IMR-90 (cell line): ENCODE measurements at regions not wholly inside any gene's neighbourhood (a gene's known extent, or its start where the extent isn't known, plus 50 kb on each side); places are given as distances from the start of the nearest gene placed in this dataset.

Experiments
- ATAC-seq: fragments of 200-7000 bp; cut with Tn5 transposase; 2 replicates; pipeline ENCODE4 v1.9.1; 2020; ENCODE audit warnings: low read depth, mild to moderate bottlenecking, moderate library complexity
- BruUV-seq: library from RNA; stranded (reverse); fragments of 400-500 nt; replicated peaks from 2 replicates; lab custom pipeline; 2021; lab: Mats Ljungman, UMichigan
- CTCF ChIA-PET: fragments of 300-600 bp; formaldehyde crosslinking; extraction: SDS; loops from one replicate; lab custom pipeline; 2021; ENCODE audit warnings: antibody characterized with exemption; lab: Yijun Ruan, JAX
- POLR2A ChIA-PET: fragments of 300-600 bp; sonication (Branson Sonifier 250); formaldehyde crosslinking; loops from one replicate; lab custom pipeline; 2022; ENCODE audit warnings: antibody characterized with exemption; ENCODE audit not compliant: unreplicated experiment; lab: Charles Lee
- DNase-seq: peaks from one replicate; pipeline ENCODE4 v3.0.0; 2013
- H2AFZ ChIP-seq: replicated peaks from 2 replicates; pipeline ENCODE3; 2013; ENCODE audit warnings: low read length, mild to moderate bottlenecking; ENCODE audit not compliant: poor library complexity
- H2AK5ac ChIP-seq: 2 replicates; pipeline ENCODE4 v1.6.1; 2013; ENCODE audit warnings: low read depth, low read length, inconsistent platforms
- H2AK9ac ChIP-seq: replicated peaks from 2 replicates; pipeline ENCODE3; 2013; ENCODE audit warnings: mild to moderate bottlenecking, low read depth, low read length, moderate library complexity; ENCODE audit not compliant: poor library complexity
- H2BK120ac ChIP-seq: 2 replicates; pipeline ENCODE4 v1.6.1; 2013; ENCODE audit warnings: low read depth, low read length, inconsistent platforms
- H2BK15ac ChIP-seq: 3 replicates; pipeline ENCODE4 v1.6.1; 2013; ENCODE audit warnings: low read depth, low read length, inconsistent platforms
- H2BK20ac ChIP-seq: 2 replicates; pipeline ENCODE4 v1.6.1; 2013; ENCODE audit warnings: low read depth, mild to moderate bottlenecking, inconsistent platforms, low read length, moderate library complexity
- H2BK5ac ChIP-seq: 2 replicates; pipeline ENCODE4 v1.6.1; 2013; ENCODE audit warnings: mild to moderate bottlenecking, low read depth, low read length, inconsistent platforms; ENCODE audit not compliant: poor library complexity, severe bottlenecking
- H3K14ac ChIP-seq: replicated peaks from 2 replicates; pipeline ENCODE4 v1.6.1; 2013; ENCODE audit warnings: low read depth, low read length, inconsistent platforms
- H3K18ac ChIP-seq: 2 replicates; pipeline ENCODE4 v1.6.1; 2013; ENCODE audit warnings: low read depth, low read length, control low read depth
- H3K23ac ChIP-seq: 2 replicates; pipeline ENCODE4 v1.6.1; 2013; ENCODE audit warnings: low read depth, low read length, inconsistent platforms
- H3K27ac ChIP-seq: 2 replicates; pipeline ENCODE4 v1.5.1; 2013; ENCODE audit warnings: mild to moderate bottlenecking, control low read depth, low read length; ENCODE audit not compliant: insufficient read depth
- H3K27me3 ChIP-seq: 2 replicates; pipeline ENCODE4 v1.6.1; 2013; ENCODE audit warnings: low read length; ENCODE audit not compliant: control insufficient read depth, insufficient read depth
- H3K36me3 ChIP-seq: 2 replicates; pipeline ENCODE4 v1.6.1; 2013; ENCODE audit warnings: low read length, mixed read lengths; ENCODE audit not compliant: control insufficient read depth, insufficient read depth
- H3K4ac ChIP-seq: 2 replicates; pipeline ENCODE4 v1.6.1; 2013; ENCODE audit warnings: low read depth, low read length, inconsistent platforms
- H3K4me1 ChIP-seq: 2 replicates; pipeline ENCODE4 v1.6.1; 2013; ENCODE audit warnings: low read length, mixed read lengths; ENCODE audit not compliant: control insufficient read depth, insufficient read depth
- H3K4me2 ChIP-seq: 2 replicates; pipeline ENCODE4 v1.6.1; 2013; ENCODE audit warnings: low read depth, mild to moderate bottlenecking, control low read depth, low read length, moderate library complexity
- H3K4me3 ChIP-seq: 2 replicates; pipeline ENCODE4 v1.5.1; 2013; ENCODE audit warnings: low read depth, mild to moderate bottlenecking, control low read depth, low read length, moderate library complexity; ENCODE audit not compliant: insufficient read depth
- H3K56ac ChIP-seq: 2 replicates; pipeline ENCODE4 v1.6.1; 2013; ENCODE audit warnings: low read length, inconsistent platforms; ENCODE audit not compliant: insufficient read depth; ENCODE audit errors: extremely low read depth
- H3K79me1 ChIP-seq, 2 experiments: 2 replicates each; pipeline ENCODE4 v1.6.1; 2013; ENCODE audit warnings: low read length in 2 of 2, inconsistent platforms in 1 of 2, low read depth in 1 of 2
- H3K9ac ChIP-seq: 2 replicates; pipeline ENCODE4 v1.6.1; 2013; ENCODE audit warnings: low read depth, low read length, control low read depth
- H3K9me1 ChIP-seq: 2 replicates; pipeline ENCODE4 v1.6.1; 2013; ENCODE audit warnings: low read length, inconsistent platforms; ENCODE audit not compliant: insufficient read depth
- H3K9me3 ChIP-seq: 2 replicates; pipeline ENCODE4 v1.6.1; 2013; ENCODE audit warnings: low read length; ENCODE audit not compliant: control insufficient read depth, insufficient read depth
- H4K20me1 ChIP-seq: 2 replicates; pipeline ENCODE4 v1.6.1; 2013; ENCODE audit warnings: low read length, inconsistent platforms; ENCODE audit not compliant: insufficient read depth
- H4K5ac ChIP-seq: 2 replicates; pipeline ENCODE4 v1.6.1; 2013; ENCODE audit warnings: mild to moderate bottlenecking, low read depth, low read length, control low read depth
- H4K8ac ChIP-seq, 2 experiments: 2 replicates each; pipeline ENCODE4 v1.6.1; 2013; ENCODE audit warnings: low read depth in 2 of 2, low read length in 2 of 2, control low read depth in 1 of 2, inconsistent platforms in 1 of 2
- H4K91ac ChIP-seq: 2 replicates; pipeline ENCODE4 v1.6.1; 2013; ENCODE audit warnings: low read depth, low read length, inconsistent platforms; ENCODE audit not compliant: insufficient read depth
- BHLHE40 ChIP-seq: fragments of 150-350 bp; IDR thresholded peaks from 2 replicates; pipeline ENCODE4 v1.6.1; 2016; ENCODE audit warnings: mild to moderate bottlenecking, low read depth, low read length
- CEBPB ChIP-seq: IDR thresholded peaks from 2 replicates; pipeline ENCODE4 v1.6.1; 2012; ENCODE audit warnings: low read depth, low read length, improper control_type of control experiment
- CHD1 ChIP-seq: IDR thresholded peaks from 2 replicates; pipeline ENCODE4 v1.6.1; 2012; ENCODE audit warnings: low read depth, low read length, improper control_type of control experiment
- CTCF ChIP-seq: conservative IDR thresholded peaks from 2 replicates; pipeline ENCODE4 v1.5.1; 2012; ENCODE audit warnings: mild to moderate bottlenecking, low read depth, low read length, improper control_type of control experiment
- ELK1 ChIP-seq: fragments of 150-350 bp; IDR thresholded peaks from 2 replicates; pipeline ENCODE4 v1.6.1; 2016; ENCODE audit warnings: low read depth, mild to moderate bottlenecking, low read length, moderate library complexity, borderline replicate concordance
- FOS ChIP-seq: fragments of 150-350 bp; IDR thresholded peaks from 2 replicates; pipeline ENCODE4 v1.6.1; 2016; ENCODE audit warnings: low read depth, low read length
- MAFK ChIP-seq: IDR thresholded peaks from 2 replicates; pipeline ENCODE4 v1.6.1; 2012; ENCODE audit warnings: low read depth, low read length, improper control_type of control experiment
- MAZ ChIP-seq: IDR thresholded peaks from 2 replicates; pipeline ENCODE4 v1.6.1; 2012; ENCODE audit warnings: low read depth, mild to moderate bottlenecking, low read length, improper control_type of control experiment, moderate library complexity, borderline replicate concordance
- MXI1 ChIP-seq: IDR thresholded peaks from 2 replicates; pipeline ENCODE4 v1.6.1; 2012; ENCODE audit warnings: low read depth, mild to moderate bottlenecking, low read length, moderate library complexity, borderline replicate concordance
- NFE2L2 ChIP-seq: fragments of 150-350 bp; IDR thresholded peaks from 2 replicates; pipeline ENCODE4 v1.6.1; 2016; ENCODE audit warnings: low read depth, mild to moderate bottlenecking, low read length
- POLR2A ChIP-seq: IDR thresholded peaks from 2 replicates; pipeline ENCODE4 v1.6.1; 2012; ENCODE audit warnings: mild to moderate bottlenecking, low read depth, low read length
- RAD21 ChIP-seq: IDR thresholded peaks from 2 replicates; pipeline ENCODE4 v1.6.1; 2012; ENCODE audit warnings: low read length, improper control_type of control experiment
- RCOR1 ChIP-seq: IDR thresholded peaks from 2 replicates; pipeline ENCODE4 v1.6.1; 2012; ENCODE audit warnings: mild to moderate bottlenecking, low read length, improper control_type of control experiment; ENCODE audit not compliant: insufficient replicate concordance
- RFX5 ChIP-seq: IDR thresholded peaks from 2 replicates; pipeline ENCODE4 v1.8.0; 2012; ENCODE audit warnings: low read depth, mild to moderate bottlenecking, low read length, moderate library complexity
- SMC3 ChIP-seq: fragments of 150-350 bp; IDR thresholded peaks from 2 replicates; pipeline ENCODE4 v1.6.1; 2016; ENCODE audit warnings: low read depth, mild to moderate bottlenecking, antibody characterized with exemption, low read length, moderate library complexity
- WGBS, 2 experiments: methylation state at CpG; one replicate each; pipeline versions ENCODE4 v1.1.5 to v1.1.7; 2013; ENCODE audit warnings: missing lambda C conversion rate in 2 of 2; ENCODE audit not compliant: insufficient read length in 1 of 2; ENCODE audit errors: extremely low coverage in 2 of 2; 5-methylcytosine and 5-hydroxymethylcytosine counted together
- dilution Hi-C: fragments of 300-500 bp; cut with HindIII; formaldehyde crosslinking; loops from one replicate; pipeline ENCODE4 v1.14.3; 2018; ENCODE audit warnings: low sequenced_read_pairs; ENCODE audit not compliant: unreplicated experiment
- in situ Hi-C: fragments of 300-500 bp; cut with MboI; formaldehyde crosslinking; loops from 3 replicates; pipeline ENCODE4 v1.14.3; 2019; ENCODE audit warnings: low sequenced_read_pairs, inconsistent platforms, mixed read lengths
- intact Hi-C: fragments of 100-400 bp; cut with micrococcal nuclease; formaldehyde crosslinking; loops from 2 replicates; pipeline ENCODE4 v1.10.0; 2022
- TF ChIP-seq, protein P1 (sequence below): fragments of 150-350 bp; IDR thresholded peaks from 2 replicates; pipeline ENCODE4 v1.6.1; 2017; ENCODE audit warnings: mild to moderate bottlenecking, antibody characterized with exemption, low read length, low read depth

DNA sequence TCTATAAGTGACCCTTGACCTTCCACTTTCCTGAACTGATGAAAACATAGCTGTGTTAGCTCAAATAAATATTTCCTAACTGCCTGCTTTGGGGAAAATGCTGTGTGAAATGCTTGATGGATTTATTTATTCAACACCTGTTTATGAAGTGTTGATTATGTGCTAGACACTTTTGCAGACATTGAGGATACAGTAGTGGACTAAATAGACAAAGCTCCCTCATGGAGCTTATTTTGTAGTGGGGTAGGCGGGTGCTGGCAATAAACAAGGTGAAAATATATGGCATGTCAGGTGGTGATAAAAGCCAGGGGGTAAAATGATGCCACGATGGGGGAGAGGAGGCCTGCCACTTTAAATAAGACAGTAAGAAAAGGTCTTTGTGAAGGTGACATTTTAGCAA is 50.2 kb upstream of the TLR3 start:
- Histone ChIP-seq H3K27ac (no peak overlapping the region), H2BK120ac (no peak overlapping the region), H3K4me3 (no peak overlapping the region), H4K8ac (no peak overlapping the region), H3K79me1 (no peaks in the 10 kb centered on the region), H3K36me3 (no peaks in the 10 kb centered on the region), H2BK15ac (no peak overlapping the region), H2AFZ (no peak overlapping the region), H3K9me1 (no peaks in the 10 kb centered on the region), H2BK20ac (no peak overlapping the region), H3K27me3 (peaks cover 16% of the 10 kb centered on the region), H4K20me1 (no peaks in the 10 kb centered on the region), H2BK5ac (no peak overlapping the region), H3K9me3 (no peaks in the 10 kb centered on the region), H3K9ac (no peak overlapping the region), H3K4ac (no peak overlapping the region), H3K56ac (no peak overlapping the region), H3K23ac (no peak overlapping the region), H4K91ac (no peak overlapping the region), H3K4me1 (no peaks in the 10 kb centered on the region), H4K5ac (no peak overlapping the region), H3K18ac (no peak overlapping the region), H3K14ac (no peak overlapping the region), H3K4me2 (no peak overlapping the region), H2AK5ac (no peak overlapping the region), H2AK9ac (no peak overlapping the region)
- intact Hi-C loops (no loop called here), dilution Hi-C loops (no loop called here), in situ Hi-C loops (no loop called here)
- no peak for DNase-seq
- BruUV-seq = no TSS peak
- TF ChIP-seq ELK1 (no peak), RCOR1 (no peak), NFE2L2 (no peak), CHD1 (no peak), CTCF (no peak), MAZ (no peak), MXI1 (no peak), BHLHE40 (no peak), RFX5 (no peak), POLR2A (no peak), MAFK (no peak), FOS (no peak), SMC3 (no peak), RAD21 (no peak), CEBPB (no peak)
- TF ChIP-seq, protein P1, sequence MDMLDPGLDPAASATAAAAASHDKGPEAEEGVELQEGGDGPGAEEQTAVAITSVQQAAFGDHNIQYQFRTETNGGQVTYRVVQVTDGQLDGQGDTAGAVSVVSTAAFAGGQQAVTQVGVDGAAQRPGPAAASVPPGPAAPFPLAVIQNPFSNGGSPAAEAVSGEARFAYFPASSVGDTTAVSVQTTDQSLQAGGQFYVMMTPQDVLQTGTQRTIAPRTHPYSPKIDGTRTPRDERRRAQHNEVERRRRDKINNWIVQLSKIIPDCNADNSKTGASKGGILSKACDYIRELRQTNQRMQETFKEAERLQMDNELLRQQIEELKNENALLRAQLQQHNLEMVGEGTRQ = no peak
- ChIA-PET CTCF (interaction anchor here (0.6 to 3.7 kb wide), 3 partner anchors 58 to 378 kb away, joined by 3 to 57 read pairs (median 5); no protein-coding TSS in a partner anchor), POLR2A (no interaction called here)
- WGBS, 2 experiments = 0% methylated on average over 1 of the region's 2 CpGs; no CpG with 5 or more reads in 1 of the 2 experiments
- ATAC-seq = no peak
